ENCODE measurements at regions not wholly inside any gene's neighbourhood (a gene's known extent, or its start where the extent isn't known, plus 50 kb on each side); places are given as distances from the start of the nearest gene placed in this dataset.

GRCh38 chr6:115310156-115310555 lies 750.5 kb downstream of the FRK start:
- Histone ChIP-seq H2AFZ (ENCODE audit: insufficient read depth, low read depth, low read length, poor library complexity, severe bottlenecking) (no peak overlapping the region), H3K9ac (ENCODE audit: insufficient read depth, low read length, poor library complexity, severe bottlenecking) (no peak overlapping the region), H3K79me2 (ENCODE audit: insufficient read depth, low read length) (no peaks in the 10 kb centered on the region), H3K27me3 (ENCODE audit: control insufficient read depth in 2 of 2, insufficient read depth in 2 of 2, low read length in 2 of 2) (no peaks in the 10 kb centered on the region), H3K4me1 (ENCODE audit: control insufficient read depth in 1 of 2, insufficient read depth in 2 of 2, low read length in 2 of 2) (no peaks in the 10 kb centered on the region), H3K27ac (ENCODE audit: low read depth in 1 of 2, low read length in 2 of 2) (no peak overlapping the region), H3K4me3 (replicated peaks in 1 of 3; ENCODE audit: low read depth in 2 of 3, low read length in 3 of 3) (no peak overlapping the region), H3K4me2 (replicated peaks; ENCODE audit: extremely low read depth, low read length, poor library complexity, severe bottlenecking) (no peak overlapping the region), H3K36me3 (replicated peaks in 1 of 2; ENCODE audit: control insufficient read depth in 1 of 2, insufficient read depth in 2 of 2, low read length in 2 of 2) (no peaks in the 10 kb centered on the region), H3K9me3 (replicated peaks in 1 of 2; ENCODE audit: control insufficient read depth in 1 of 2, insufficient read depth in 1 of 2, low read length in 2 of 2) (peaks cover 12 to 17% of the 10 kb centered on the region in 2 donors), H4K20me1 (ENCODE audit: insufficient read depth, low read length) (no peaks in the 10 kb centered on the region)
- peaks cover 2 to 16% (median 13%) of the 10 kb centered on the region in 7 donors for H3K9me3 Mint-ChIP-seq
- no peaks in the 10 kb centered on the region for H3K4me1 Mint-ChIP-seq
- H3K27me3 Mint-ChIP-seq (ENCODE audit: low read depth in 3 of 3): no peaks in the 10 kb centered on the region
- DNase-seq: no peak
- TF ChIP-seq, protein P1, sequence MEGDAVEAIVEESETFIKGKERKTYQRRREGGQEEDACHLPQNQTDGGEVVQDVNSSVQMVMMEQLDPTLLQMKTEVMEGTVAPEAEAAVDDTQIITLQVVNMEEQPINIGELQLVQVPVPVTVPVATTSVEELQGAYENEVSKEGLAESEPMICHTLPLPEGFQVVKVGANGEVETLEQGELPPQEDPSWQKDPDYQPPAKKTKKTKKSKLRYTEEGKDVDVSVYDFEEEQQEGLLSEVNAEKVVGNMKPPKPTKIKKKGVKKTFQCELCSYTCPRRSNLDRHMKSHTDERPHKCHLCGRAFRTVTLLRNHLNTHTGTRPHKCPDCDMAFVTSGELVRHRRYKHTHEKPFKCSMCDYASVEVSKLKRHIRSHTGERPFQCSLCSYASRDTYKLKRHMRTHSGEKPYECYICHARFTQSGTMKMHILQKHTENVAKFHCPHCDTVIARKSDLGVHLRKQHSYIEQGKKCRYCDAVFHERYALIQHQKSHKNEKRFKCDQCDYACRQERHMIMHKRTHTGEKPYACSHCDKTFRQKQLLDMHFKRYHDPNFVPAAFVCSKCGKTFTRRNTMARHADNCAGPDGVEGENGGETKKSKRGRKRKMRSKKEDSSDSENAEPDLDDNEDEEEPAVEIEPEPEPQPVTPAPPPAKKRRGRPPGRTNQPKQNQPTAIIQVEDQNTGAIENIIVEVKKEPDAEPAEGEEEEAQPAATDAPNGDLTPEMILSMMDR (IDR thresholded peaks at IDR 0.05): no peak
- intact Hi-C loops (cut with micrococcal nuclease): no loop called here
- H3K36me3 Mint-ChIP-seq: no peaks in the 10 kb centered on the region
- no peak overlapping the region for H3K27ac Mint-ChIP-seq
- WGBS (ENCODE audit: insufficient coverage): 87% methylated on average over 5 of the region's 6 CpGs
- no peak overlapping the region for H3K4me3 Mint-ChIP-seq

GRCh38 chr6:115302731-115303130 lies 758.0 kb downstream of the FRK start:
- Histone ChIP-seq H3K9me3 (replicated peaks in 1 of 2; ENCODE audit: control insufficient read depth in 1 of 2, insufficient read depth in 1 of 2, low read length in 2 of 2) (no peaks in the 10 kb centered on the region), H3K36me3 (replicated peaks in 1 of 2; ENCODE audit: control insufficient read depth in 1 of 2, insufficient read depth in 2 of 2, low read length in 2 of 2) (no peaks in the 10 kb centered on the region), H3K9ac (ENCODE audit: insufficient read depth, low read length, poor library complexity, severe bottlenecking) (no peak overlapping the region), H3K27ac (ENCODE audit: low read depth in 1 of 2, low read length in 2 of 2) (no peak overlapping the region), H2AFZ (ENCODE audit: insufficient read depth, low read depth, low read length, poor library complexity, severe bottlenecking) (no peak overlapping the region), H3K27me3 (ENCODE audit: control insufficient read depth in 2 of 2, insufficient read depth in 2 of 2, low read length in 2 of 2) (no peaks in the 10 kb centered on the region), H3K4me1 (ENCODE audit: control insufficient read depth in 1 of 2, insufficient read depth in 2 of 2, low read length in 2 of 2) (no peaks in the 10 kb centered on the region), H3K4me2 (replicated peaks; ENCODE audit: extremely low read depth, low read length, poor library complexity, severe bottlenecking) (no peak overlapping the region), H4K20me1 (ENCODE audit: insufficient read depth, low read length) (no peaks in the 10 kb centered on the region), H3K4me3 (replicated peaks in 1 of 3; ENCODE audit: low read depth in 2 of 3, low read length in 3 of 3) (no peak overlapping the region), H3K79me2 (ENCODE audit: insufficient read depth, low read length) (no peaks in the 10 kb centered on the region)
- no peak for DNase-seq
- Mint-ChIP-seq H3K9me3 (peaks cover 0 to 15% (median 3%) of the 10 kb centered on the region in 7 donors), H3K27me3 (ENCODE audit: low read depth in 3 of 3) (no peaks in the 10 kb centered on the region), H3K27ac (no peak overlapping the region), H3K4me3 (no peak overlapping the region), H3K36me3 (no peaks in the 10 kb centered on the region), H3K4me1 (no peaks in the 10 kb centered on the region)
- WGBS (ENCODE audit: insufficient coverage): no CpG with 5 or more reads among the region's 4 CpGs
- TF ChIP-seq, protein P1 (IDR thresholded peaks at IDR 0.05): no peak
- intact Hi-C loops (cut with micrococcal nuclease): no loop called here
